HepG2 (cell line): ENCODE measurements at regions not wholly inside any gene's neighbourhood (a gene's known extent, or its start where the extent isn't known, plus 50 kb on each side); places are given as distances from the start of the nearest gene placed in this dataset.

ENCODE experiments used
- ATAC-seq: fragments of 200-7000 bp; cut with Tn5 transposase; 3 replicates; pipeline ENCODE4 v1.9.1; 2020; ENCODE audit warnings: mild to moderate bottlenecking, moderate library complexity
- BruUV-seq: library from RNA; stranded (reverse); fragments of 400-500 nt; replicated peaks from 2 replicates; lab custom pipeline; 2021; lab: Mats Ljungman, UMichigan
- CTCF ChIA-PET: fragments of 300-600 bp; formaldehyde crosslinking; extraction: SDS; loops from one replicate; lab custom pipeline; 2021; ENCODE audit warnings: low total read pairs, inconsistent platforms, low intra/inter-chr PET ratio; lab: Yijun Ruan, JAX
- POLR2A ChIA-PET: fragments of 350-600 bp; sonication (Branson Sonifier 250); formaldehyde crosslinking; loops from one replicate; lab custom pipeline; 2020; ENCODE audit warnings: antibody characterized with exemption, inconsistent platforms; lab: Yijun Ruan, JAX
- DNase-seq: peaks from one replicate; pipeline ENCODE4 v3.0.0-alpha.2; 2015; ENCODE audit warnings: low spot score
- FAIRE-seq: peaks from 3 replicates; lab custom pipeline; 2011; peaks lifted over from hg19 to GRCh38; lab: Jason Lieb, UNC
- H2AFZ ChIP-seq: one replicate; pipeline ENCODE4 v1.6.1; 2011; ENCODE audit warnings: low read length, inconsistent platforms
- H3K27ac ChIP-seq: fragments of 300-600 bp; 3 replicates; pipeline ENCODE4 v1.8.0; 2011; ENCODE audit warnings: mixed run types, mild to moderate bottlenecking, mixed read lengths, low read length, inconsistent platforms; ENCODE audit not compliant: insufficient read depth; ENCODE audit errors: extremely low read length
- H3K27me3 ChIP-seq, 2 experiments: fragments of 200-600 bp in 1 of 2; 2 replicates in 1 of 2; 3 replicates in 1 of 2; pipeline versions ENCODE4 v1.6.0 to v1.8.0; 2011; ENCODE audit warnings: low read length in 2 of 2, mild to moderate bottlenecking in 2 of 2, moderate library complexity in 2 of 2, inconsistent platforms in 1 of 2; ENCODE audit not compliant: insufficient read depth in 2 of 2, control insufficient read depth in 1 of 2
- H3K36me3 ChIP-seq, 2 experiments: fragments of 200-600 bp in 1 of 2; replicated peaks in 1 of 2; 2 replicates in 1 of 2; 3 replicates in 1 of 2; pipeline versions ENCODE4 v1.5.1 to v1.8.0; 2011; ENCODE audit warnings: low read length in 2 of 2, inconsistent platforms in 1 of 2; ENCODE audit not compliant: insufficient read depth in 2 of 2, control insufficient read depth in 1 of 2
- H3K4me1 ChIP-seq: 2 replicates; pipeline ENCODE4 v1.5.1; 2012; ENCODE audit warnings: low read length, inconsistent platforms; ENCODE audit not compliant: insufficient read depth
- H3K4me2 ChIP-seq: 2 replicates; pipeline ENCODE4 v1.6.0; 2011; ENCODE audit warnings: low read depth, low read length, inconsistent platforms
- H3K4me3 ChIP-seq, 3 experiments: fragments of 200-600 bp in 1 of 3; sonication (generic), shearing (Covaris generic) in 1 of 3; replicated peaks in 1 of 3; 2 replicates each; pipeline ENCODE4 v1.5.1; 2011 to 2016; ENCODE audit warnings: low read length in 3 of 3, inconsistent platforms in 2 of 3, low read depth in 2 of 3, mild to moderate bottlenecking in 2 of 3, control low read depth in 1 of 3, mixed read lengths in 1 of 3; ENCODE audit not compliant: insufficient read depth in 1 of 3
- H3K79me2 ChIP-seq: one replicate; pipeline ENCODE4 v1.6.1; 2011; ENCODE audit warnings: low read length, inconsistent platforms; ENCODE audit not compliant: insufficient read depth
- H3K9ac ChIP-seq: 2 replicates; pipeline ENCODE4 v1.6.0; 2011; ENCODE audit warnings: mild to moderate bottlenecking, low read depth, low read length, inconsistent platforms; ENCODE audit not compliant: insufficient read depth
- H3K9me3 ChIP-seq: 2 replicates; pipeline ENCODE4 v1.5.1; 2012; ENCODE audit warnings: mild to moderate bottlenecking, low read length
- H4K20me1 ChIP-seq: 2 replicates; pipeline ENCODE4 v1.6.0; 2011; ENCODE audit warnings: inconsistent platforms, mild to moderate bottlenecking, low read length, moderate library complexity; ENCODE audit not compliant: insufficient read depth
- CBX5 ChIP-seq: sonication (generic); formaldehyde crosslinking; IDR thresholded peaks from 2 replicates; pipeline ENCODE4 v1.4.0; 2020; ENCODE audit warnings: missing genetic modification reagents, borderline replicate concordance
- CHD2 ChIP-seq: IDR thresholded peaks from 2 replicates; pipeline ENCODE4 v1.6.1; 2011; ENCODE audit warnings: low read depth, low read length, improper control_type of control experiment
- CSRNP1 ChIP-seq: sonication (generic); formaldehyde crosslinking; IDR thresholded peaks from 2 replicates; pipeline ENCODE4 v1.8.1; 2023; ENCODE audit warnings: mild to moderate bottlenecking, missing genetic modification reagents
- GLMP ChIP-seq: sonication (generic); formaldehyde crosslinking; IDR thresholded peaks from 2 replicates; pipeline ENCODE4 v1.9.0; 2021; ENCODE audit warnings: missing genetic modification reagents, mild to moderate bottlenecking, borderline replicate concordance
- HNRNPK ChIP-seq: fragments of 200-400 bp; formaldehyde crosslinking; IDR thresholded peaks from 2 replicates; pipeline ENCODE4 v1.6.1; 2018; ENCODE audit warnings: low read length, low read depth, moderate library complexity, mild to moderate bottlenecking; ENCODE audit not compliant: poor library complexity, severe bottlenecking
- NCOA5 ChIP-seq: sonication (generic); formaldehyde crosslinking; IDR thresholded peaks from 2 replicates; pipeline ENCODE4 v1.4.0; 2020; ENCODE audit warnings: missing genetic modification reagents
- PRPF4 ChIP-seq: fragments of 200-400 bp; formaldehyde crosslinking; IDR thresholded peaks from 2 replicates; pipeline ENCODE4 v1.6.1; 2016; ENCODE audit warnings: low read length, low read depth; ENCODE audit not compliant: poor library complexity, severe bottlenecking
- SKI ChIP-seq: fragments of 450-650 bp; IDR thresholded peaks from one replicate; pipeline ENCODE4 v1.6.1; 2018; ENCODE audit warnings: mild to moderate bottlenecking; ENCODE audit not compliant: partially characterized antibody
- ZIK1 ChIP-seq: sonication (generic); formaldehyde crosslinking; IDR thresholded peaks from 2 replicates; pipeline ENCODE4 v1.5.0; 2020; ENCODE audit warnings: mild to moderate bottlenecking, low read depth, missing genetic modification reagents, borderline replicate concordance
- ZMYM4 ChIP-seq: sonication (generic); formaldehyde crosslinking; IDR thresholded peaks from 2 replicates; pipeline ENCODE4 v1.8.1; 2023; ENCODE audit warnings: mild to moderate bottlenecking, missing genetic modification reagents
- ZNF660 ChIP-seq: sonication (generic); formaldehyde crosslinking; IDR thresholded peaks from 2 replicates; pipeline ENCODE4 v1.5.1; 2020; ENCODE audit warnings: mild to moderate bottlenecking, low read depth, missing genetic modification reagents, borderline replicate concordance
- ZSCAN22 ChIP-seq: sonication (generic); formaldehyde crosslinking; IDR thresholded peaks from 2 replicates; pipeline ENCODE4 v1.4.0; 2020; ENCODE audit warnings: mild to moderate bottlenecking, missing genetic modification reagents
- WGBS: methylation state at CpG from one replicate; pipeline ENCODE4 v1.1.6; 2017; ENCODE audit warnings: low lambda C conversion rate; 5-methylcytosine and 5-hydroxymethylcytosine counted together
- in situ Hi-C: cut with HindIII; loops from 2 replicates; pipeline ENCODE4 v1.10.0; 2017; ENCODE audit warnings: low pct_unique_long_range_greater_than_20kb; ENCODE audit not compliant: extremely low pct_ligation_motif_present
- intact Hi-C: fragments of 100-400 bp; cut with micrococcal nuclease; formaldehyde crosslinking; loops from one replicate; pipeline ENCODE4 v1.10.0; 2022; ENCODE audit not compliant: unreplicated experiment

DNA sequence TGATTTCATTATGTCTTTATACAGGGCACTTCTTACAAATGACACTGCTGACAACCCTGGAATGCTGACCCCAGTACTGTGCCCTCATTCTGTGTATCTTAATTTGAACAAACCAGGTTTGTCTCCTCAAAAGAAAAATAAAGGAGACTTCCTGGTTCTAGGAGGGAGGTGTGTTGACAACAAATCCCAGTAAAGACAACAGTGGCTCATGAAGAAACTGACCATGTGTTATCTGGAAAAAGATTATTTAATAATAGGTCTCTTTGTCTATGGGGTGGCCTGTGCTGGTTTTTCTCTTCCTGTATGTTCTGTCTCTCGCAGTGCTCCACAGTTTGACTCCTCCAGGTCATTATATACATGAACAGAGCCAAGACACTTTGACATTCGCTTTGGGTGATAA is 454.6 kb downstream of the LMO4 start:
- WGBS, result 94% methylated on average over 2 of the region's 2 CpGs
- no peak for FAIRE-seq
- H3K4me1 ChIP-seq, result peaks cover 34% of the 10 kb centered on the region
- H3K4me2 ChIP-seq, result no peak overlapping the region
- H3K9me3 ChIP-seq, result no peaks in the 10 kb centered on the region
- no peak overlapping the region for H3K27ac ChIP-seq
- in situ Hi-C loops, result no loop called here
- POLR2A ChIA-PET, result no interaction called here
- intact Hi-C loops, result no loop called here
- H2AFZ ChIP-seq, result no peak overlapping the region
- H3K79me2 ChIP-seq, result no peaks in the 10 kb centered on the region
- no peaks in the 10 kb centered on the region for H4K20me1 ChIP-seq
- DNase-seq, result no peak
- H3K4me3 ChIP-seq, result no peak overlapping the region
- no peak for ATAC-seq
- H3K9ac ChIP-seq, result no peak overlapping the region
- no peaks in the 10 kb centered on the region for H3K27me3 ChIP-seq
- CTCF ChIA-PET, result no interaction called here
- TF ChIP-seq CBX5 (CRISPR knock-in tag), result no peak
- no peak for TF ChIP-seq ZMYM4 (CRISPR knock-in tag)
- no peak for TF ChIP-seq CHD2
- TF ChIP-seq NCOA5 (CRISPR knock-in tag), result no peak
- no peak for TF ChIP-seq SKI
- TF ChIP-seq PRPF4, result no peak
- no peak for TF ChIP-seq CSRNP1
- no peak for TF ChIP-seq ZSCAN22 (CRISPR knock-in tag)
- TF ChIP-seq ZNF660, result no peak
- no peak for TF ChIP-seq ZIK1 (CRISPR knock-in tag)
- no peak for TF ChIP-seq GLMP (CRISPR knock-in tag)
- TF ChIP-seq HNRNPK, result no peak
- TF ChIP-seq, all 625 proteins: peak for 0
- no TSS peak for BruUV-seq
- H3K36me3 ChIP-seq, result no peaks in the 10 kb centered on the region
